HG02678 (cell line): ENCODE measurements at regions not wholly inside any gene's neighbourhood (a gene's known extent, or its start where the extent isn't known, plus 50 kb on each side); places are given as distances from the start of the nearest gene placed in this dataset.
"Not testable (repeated sequence)": the region's sequence is repeated elsewhere in the genome, so short reads cannot be mapped to it uniquely, and the experiment has no call there.

Experiments
- ATAC-seq: cut with Tn5 transposase; IDR thresholded peaks from one replicate; pipeline ENCODE4 v1.9.1; 2021; ENCODE audit warnings: mild to moderate bottlenecking, moderate library complexity; ENCODE audit not compliant: unreplicated experiment

DNA sequence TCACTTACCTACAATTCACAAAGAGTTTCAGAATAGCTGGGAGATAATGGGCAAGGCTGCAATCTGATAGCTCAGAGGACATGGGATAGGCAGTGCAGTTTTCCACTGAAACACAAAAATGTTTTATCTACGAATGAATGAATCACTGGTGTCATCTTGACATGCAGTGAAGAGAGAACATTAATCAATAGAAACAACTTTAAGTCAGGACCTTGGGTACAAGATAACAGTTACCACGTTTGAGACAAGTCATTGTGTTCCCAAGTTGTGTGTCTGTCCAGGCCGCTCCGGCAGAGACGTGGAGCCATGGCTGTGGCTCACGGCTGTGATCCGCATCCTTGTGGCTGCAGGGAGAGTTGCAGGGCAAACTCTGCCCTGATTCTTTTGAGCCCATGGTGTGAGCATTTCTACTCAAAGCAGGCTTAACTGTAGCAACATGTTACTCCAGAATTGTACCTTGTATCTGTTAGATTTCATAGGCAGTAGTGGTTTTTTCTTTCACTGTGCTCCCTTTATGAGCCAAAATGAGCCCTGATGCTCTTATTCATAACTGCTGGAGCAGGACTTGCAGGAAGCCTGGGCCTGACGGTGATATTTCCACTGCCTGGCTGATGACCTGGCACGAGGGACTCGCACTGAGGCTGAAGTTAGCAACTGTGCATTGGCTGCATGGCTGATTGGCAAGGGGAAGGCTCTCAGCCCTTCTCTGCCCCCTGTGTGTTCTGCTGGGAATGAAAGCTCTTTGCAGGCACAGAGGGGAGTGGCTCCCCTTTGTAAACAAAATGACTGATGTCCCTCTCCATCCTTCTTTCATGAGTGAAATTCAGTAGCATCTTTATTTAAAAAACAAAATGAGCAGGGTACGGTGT is 465.2 kb downstream of the AJAP1 start:
- no peak for ATAC-seq

DNA sequence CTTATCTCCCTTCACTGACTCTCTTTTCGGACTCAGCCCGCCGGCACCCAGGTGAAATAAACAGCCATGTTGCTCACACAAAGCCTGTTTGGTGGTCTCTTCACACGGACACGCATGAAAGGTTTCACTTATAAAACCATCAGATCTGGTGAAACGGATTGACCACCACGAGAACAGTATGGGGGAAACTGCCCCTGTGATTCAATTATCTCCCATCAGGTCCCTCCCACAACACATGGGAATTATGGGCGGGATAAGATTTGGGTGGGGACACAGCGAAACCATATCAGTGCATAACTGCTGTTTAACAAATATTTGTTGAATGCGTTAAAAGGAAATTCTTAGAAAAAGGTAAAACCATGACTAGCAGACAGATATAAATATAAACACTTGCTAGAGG is 464.4 kb downstream of the AJAP1 start:
- ATAC-seq: not testable (repeated sequence)

DNA sequence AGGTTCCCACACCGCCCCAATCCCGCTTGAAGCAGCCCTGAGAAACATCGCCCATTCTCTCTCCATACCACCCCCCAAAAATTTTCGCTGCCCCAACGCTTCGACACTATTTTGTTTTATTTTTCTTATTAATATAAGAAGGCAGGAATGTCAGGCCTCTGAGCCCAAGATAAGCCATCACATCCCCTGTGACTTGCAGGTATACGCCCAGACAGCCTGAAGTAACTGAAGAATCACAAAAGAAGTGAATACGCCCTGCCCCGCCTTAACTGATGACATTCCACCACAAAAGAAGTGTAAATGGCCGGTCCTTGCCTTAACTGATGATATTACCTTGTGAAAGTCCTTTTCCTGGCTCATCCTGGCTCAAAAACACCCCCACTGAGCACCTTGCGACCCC is 463.9 kb downstream of the AJAP1 start:
- not testable (repeated sequence) for ATAC-seq

DNA sequence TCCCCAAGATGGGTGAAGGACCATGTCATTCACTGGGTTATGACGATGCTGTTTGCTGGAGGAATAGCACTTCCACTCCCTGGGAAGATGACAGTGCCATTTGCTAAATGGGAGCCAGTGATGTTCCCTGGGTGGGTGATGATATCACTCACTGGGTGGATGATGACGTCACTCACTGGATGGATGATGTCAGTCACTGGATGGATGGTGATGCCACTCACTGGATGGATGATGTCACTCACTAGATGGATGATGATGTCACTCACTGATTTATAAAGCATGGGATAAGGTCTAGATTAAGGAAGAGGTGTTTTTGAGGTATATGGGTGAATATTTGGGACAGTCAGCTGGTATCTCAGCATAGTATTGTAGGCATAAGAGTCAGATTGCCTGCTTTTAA is 457.2 kb downstream of the AJAP1 start:
- ATAC-seq: no peak

DNA sequence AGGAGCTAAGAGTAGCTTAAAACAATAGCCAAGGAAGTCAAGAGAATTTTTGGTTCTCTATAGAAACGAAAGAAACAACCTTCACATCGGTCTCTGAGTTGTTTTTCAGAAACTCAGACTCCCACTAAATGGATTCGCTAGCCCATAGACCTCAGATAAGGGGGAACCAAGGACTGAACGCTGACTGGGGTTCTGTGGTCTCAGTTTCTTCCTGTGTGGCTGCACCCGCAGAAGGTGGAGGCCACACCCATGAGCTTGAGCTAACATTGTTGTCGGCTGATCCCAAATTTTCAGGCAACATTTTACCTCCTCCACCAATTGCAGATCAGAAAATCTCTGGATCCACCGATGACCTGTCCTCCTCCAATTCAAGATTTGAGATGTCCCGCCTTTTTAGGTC is 456.1 kb downstream of the AJAP1 start:
- no peak for ATAC-seq

DNA sequence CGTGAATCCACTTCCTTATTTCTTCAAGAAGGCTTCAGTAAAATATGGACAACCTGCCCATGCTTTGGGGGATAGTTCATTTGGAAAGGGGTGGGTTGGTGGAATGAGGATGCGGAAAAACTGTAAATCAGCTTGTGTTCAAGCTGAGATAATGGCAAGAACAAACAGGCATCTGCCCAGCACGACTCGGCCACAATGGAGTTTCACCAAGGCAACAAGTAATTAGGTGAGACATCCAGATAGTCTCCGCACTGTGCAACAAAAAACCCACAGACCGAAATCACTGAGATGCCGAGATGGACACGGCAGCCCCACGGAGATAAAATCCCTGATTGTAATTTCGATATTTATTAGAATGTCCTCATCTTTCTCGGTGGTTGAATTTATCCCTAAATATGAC is 455.2 kb downstream of the AJAP1 start:
- ATAC-seq: no peak

DNA sequence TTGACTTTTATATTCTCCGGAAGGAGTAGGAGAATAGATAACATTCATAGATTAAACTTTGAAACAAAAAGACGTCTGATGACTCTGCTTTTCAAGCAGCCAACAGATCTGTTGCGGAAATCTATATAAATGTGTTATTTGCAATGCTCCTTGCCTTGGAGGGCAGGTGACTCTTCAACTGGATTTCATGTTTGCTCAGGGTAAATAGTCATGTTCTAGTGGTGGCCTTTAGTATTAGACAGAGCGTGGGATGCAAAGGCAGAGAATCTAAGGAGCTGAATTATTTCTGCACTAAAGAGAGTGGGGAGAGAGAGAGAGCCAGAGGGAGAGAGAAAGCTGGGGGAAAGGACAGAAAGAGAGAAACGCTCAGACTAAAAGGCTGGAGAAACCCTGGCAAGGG is 454.3 kb downstream of the AJAP1 start:
- no peak for ATAC-seq

DNA sequence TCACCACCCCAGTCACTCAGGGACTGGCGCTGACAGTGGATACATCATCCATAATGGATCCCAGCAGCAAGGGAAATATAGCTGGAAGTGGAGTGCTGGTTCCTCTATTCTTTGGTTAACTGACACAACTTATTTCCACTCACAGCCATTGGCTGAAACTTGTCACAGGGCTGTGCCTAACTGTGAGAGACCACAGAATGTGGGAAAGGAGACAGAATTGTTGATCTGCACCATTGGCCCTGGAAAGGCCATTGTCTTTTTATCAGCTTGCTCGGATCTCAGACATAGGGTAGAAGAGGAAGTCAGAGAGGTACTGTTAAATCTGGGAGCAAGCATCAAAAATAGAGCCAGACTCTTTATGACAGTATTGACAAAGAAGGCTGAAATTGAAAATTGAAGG is 451.3 kb downstream of the AJAP1 start:
- no peak for ATAC-seq

DNA sequence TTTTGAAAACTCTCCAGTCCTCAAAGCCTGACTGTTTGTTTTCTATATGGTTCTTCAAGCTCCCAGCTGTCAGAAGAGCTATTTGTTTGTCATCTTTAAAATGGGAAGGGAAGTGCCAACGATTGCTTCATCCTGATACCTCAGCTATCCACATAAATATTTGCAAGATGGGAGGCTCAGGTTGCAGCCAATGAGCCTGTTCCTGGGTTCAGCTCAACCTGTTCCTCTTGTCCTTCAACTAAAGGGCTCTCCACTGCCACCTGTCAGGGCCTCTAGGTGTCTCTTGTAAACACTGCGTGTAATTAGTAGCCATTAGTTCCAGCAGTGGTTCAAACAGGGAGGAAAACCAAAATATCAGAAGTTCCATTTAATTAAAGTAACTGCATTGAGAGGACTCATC is 445.1 kb downstream of the AJAP1 start:
- no peak for ATAC-seq

DNA sequence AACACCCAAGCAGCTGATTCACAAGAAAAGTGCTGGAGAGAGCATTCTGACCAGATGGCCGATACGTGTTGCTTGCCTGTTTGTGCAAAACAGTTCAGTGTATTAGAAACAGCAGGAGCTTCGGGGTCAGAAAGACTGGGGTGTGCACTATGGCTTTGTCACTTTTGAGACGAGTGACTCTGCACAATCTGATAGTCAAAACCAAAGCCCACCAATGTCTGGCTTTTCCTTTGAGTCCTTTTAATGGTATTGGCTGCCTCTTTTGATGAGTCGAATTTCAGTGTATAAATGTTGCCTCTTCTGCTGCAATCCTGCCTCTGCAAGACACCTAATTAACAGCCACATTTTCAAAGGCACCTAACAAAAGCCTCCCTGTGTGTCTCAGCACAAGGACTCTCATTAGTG is 444.6 kb downstream of the AJAP1 start:
- ATAC-seq: no peak

DNA sequence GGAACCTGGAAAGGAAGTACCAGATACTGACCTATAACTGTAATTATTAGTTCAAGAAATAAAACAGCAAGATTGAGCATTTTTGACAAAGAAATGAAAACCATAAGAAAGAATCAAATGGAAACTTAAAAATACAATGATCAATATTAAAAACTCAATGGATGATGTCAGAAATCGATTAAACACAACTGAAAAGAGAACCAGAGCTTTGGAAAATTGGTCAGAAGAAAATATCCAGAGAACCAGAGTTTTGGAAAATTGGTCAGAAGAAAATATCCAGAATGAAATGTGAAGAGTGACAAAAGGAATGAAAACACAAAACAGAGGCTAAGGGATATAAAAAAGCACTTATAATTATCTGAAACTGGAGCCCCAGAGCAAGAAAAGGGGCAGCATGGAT is 438.6 kb downstream of the AJAP1 start:
- no peak for ATAC-seq

DNA sequence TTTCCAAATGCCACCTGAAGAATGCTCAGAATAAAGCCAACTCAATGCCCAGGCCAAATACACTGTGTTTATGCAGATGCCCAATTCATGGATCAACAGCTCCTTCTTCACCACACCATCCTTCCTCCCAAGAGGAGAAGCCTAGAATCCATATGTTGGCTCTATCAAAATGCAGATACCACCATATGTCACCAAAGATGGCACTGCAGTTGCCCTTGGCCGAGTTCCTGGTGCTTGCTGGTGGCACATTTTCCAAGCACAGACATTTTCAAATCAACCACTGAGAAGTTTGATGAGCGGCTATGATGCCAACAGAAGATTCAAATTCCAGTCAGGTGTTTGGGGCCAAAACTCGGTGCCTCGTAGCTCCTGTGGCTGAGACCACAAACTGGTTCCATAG is 430.3 kb downstream of the AJAP1 start:
- ATAC-seq: no peak

DNA sequence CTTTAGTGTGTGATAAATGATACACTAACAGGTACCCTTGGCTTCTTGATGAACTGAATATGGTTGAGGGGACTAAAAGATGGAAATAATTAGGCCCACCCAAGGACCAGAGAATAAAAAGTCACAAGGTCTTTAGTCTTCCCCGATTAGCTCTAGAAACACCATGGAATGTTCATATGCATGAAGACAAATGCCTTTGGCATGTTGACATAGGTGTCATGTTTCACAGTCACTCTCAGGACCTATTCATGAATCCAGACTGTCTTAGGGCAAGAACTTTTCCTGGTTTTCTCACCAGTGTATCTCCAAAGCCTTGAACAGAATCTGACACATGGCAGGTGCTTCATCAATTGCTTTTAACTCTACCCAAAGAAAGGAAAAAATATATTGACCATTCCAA is 412.8 kb downstream of the AJAP1 start:
- ATAC-seq: no peak

DNA sequence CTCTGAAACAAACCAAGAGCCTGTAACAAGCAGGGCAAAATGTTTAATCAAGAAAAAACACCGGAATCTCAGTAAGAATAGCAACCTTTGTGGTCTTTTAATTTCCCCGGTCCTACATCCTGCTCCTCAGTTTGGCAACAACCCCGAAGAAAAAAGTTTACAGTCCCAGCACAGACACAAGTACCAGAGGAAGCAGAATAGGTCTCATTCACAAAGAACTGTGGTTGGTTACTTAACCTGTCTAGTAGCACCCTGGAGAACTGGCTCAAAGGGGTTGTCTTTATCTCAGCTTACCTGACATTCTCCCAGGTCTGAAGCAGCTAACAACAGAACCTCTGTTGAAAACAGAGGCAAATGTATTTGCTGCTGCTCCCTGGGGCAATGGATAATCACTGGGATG is 399.3 kb downstream of the AJAP1 start:
- no peak for ATAC-seq

DNA sequence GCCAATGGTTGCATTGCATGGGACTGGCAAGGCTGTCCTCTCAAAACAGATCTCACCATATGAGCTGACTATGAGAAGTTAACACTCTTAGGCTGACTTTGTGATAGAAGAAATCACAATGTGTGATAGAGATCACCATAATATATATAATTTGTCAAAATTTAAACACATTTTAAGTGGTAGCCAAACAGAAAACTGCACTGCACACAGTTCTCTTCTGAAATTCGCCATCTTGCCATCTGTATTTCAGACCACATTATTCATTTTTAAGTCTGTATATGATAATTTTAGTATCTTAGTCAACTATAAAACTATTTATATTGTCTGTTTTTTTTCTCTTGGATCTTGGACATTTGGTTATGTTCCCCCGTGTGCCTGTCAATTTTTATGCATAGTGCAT is 374.7 kb downstream of the AJAP1 start:
- no peak for ATAC-seq

DNA sequence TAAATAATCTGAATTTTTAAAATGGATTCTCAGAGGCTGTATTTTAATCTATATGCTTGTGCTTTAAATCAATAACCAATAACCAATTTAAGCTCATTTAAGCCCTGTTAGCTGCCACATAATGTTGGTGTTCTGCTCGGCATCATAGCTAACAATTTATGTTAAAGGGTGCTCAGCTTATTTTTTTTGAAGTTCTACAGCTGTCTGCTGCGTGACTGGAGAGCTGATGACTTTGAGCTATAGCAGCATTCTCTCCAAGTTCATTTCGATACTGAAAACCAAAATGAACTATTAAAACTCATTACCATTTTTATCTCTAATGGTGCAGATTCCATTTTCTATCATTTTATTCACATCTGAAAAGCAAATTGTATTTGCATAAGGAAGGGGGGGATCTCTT is 357.8 kb downstream of the AJAP1 start:
- no peak for ATAC-seq

DNA sequence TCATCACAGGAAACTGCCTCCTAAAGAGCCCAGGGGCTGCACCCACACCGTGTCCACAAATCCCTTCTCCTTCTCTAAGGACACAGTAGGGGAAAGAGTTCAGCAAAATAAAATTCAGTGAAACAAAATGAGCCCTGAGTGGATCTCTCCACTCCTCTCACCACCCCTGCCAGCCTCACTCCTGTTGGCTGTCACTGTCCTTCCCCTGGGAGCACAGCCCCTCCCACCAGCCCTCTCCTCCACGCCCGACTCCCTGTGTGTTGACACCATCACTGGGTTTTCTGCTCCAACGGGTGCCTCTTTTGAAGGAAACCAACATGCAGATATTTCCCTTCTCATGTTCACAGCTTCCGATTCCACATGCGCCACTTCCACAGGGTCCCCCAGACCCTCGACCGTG is 356.2 kb downstream of the AJAP1 start:
- no peak for ATAC-seq

DNA sequence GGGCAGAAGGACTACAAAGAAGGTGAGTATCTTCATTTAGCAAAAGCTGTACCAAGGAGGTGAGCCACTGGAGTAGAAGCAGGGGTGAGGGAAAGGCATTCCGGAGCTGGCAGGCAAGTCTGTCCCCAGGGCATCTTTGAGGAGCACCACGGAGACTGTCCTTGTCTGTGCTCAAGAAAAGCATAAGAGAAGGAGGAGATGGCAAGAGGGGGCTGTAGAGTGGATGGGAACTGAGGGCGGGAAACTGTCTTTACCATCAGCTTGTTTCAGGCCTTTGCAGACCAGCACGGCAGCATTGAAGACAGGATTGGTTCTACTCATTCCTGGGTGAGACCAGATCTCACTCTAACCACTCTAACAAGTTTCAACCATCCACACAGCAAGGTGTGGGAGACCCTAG is 355.8 kb downstream of the AJAP1 start:
- ATAC-seq: no peak

DNA sequence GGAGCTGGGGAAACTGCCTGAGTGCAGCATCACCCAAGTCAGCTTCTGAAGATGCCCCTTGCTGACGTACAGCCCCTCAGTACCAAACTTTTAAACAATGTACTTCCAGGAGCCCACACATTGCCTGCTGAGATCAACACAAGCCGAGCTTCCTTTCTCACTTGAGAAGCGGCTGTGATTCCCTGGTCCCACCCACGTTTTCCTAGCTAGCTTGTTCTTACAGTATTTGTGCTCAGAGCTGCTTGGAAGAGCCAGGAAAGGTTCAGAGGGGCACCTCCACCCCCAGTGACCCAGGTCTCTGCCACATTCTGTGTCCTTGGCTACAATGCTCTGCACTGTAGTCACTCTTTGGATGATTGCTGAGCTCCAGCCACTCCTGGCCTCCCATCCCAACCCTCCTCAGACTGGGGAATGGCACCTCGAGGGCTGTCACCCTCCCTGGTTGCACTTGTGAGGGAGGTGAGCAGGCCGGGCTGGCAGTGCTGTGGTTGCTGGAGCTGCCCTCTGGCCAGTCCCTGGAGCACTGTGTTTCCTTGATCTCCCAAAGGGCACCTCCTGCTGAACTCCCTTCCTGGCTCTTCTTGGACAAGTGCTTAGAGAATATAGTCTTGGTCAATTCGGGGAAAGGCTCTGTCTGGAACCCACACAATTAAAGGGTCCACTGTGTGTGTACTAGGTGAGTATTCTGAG is 355.1 kb downstream of the AJAP1 start:
- no peak for ATAC-seq

DNA sequence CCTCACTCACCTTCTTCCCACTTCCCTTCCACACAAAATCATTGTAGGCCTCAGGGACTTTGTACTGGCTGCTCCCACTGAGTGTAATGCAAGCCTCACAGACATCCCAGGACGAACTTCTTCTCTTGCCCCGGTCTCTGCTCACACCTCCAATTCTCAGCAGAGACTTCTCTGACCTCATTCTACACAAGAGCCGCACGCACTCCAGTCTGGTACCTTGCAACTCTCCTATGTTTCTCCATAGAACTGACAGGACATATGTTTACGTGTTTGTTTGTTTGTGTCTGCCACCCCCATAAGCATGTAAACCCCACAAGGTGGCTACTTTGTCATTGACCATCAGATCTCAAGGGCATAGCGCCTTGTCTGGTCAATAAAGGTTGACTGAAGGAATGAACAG is 350.8 kb downstream of the AJAP1 start:
- no peak for ATAC-seq

DNA sequence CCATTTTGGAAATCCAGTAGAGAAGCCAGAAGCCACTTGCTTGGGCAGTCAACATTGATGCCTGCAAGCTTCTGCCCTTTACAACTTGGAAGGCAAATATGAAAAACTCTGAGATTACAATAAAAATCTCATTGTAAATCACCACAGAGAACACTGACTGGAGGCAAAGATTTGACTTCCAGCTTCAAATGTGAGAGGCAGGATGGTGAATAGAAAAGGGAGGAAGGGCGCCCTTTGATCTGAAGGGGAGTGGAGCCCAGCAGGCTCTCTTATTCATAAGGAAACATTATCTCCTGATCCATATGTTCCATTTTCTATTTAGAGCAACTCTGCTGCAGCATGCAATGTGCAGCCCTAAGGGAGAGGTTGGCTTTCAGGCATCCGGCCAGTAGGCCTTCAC is 348.3 kb downstream of the AJAP1 start:
- no peak for ATAC-seq

DNA sequence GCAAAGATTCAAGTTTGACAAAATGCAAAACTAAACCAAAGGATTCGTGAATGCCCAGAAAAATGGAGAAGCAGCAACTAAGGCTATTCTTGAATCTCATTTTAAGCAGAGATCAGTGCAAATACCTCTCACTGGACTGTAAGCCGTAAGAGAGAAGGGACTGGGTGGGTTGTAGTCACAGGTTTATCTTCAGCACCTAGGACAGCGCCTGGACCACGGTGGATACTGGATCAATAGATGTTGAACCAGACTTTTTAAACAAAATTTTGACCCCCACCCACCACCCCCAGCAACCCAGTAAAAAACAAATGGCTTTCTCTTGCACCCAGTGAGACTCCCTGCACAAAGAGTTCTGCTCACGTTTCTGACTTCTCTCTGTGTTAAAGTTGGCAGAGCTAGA is 347.1 kb downstream of the AJAP1 start:
- ATAC-seq: no peak

DNA sequence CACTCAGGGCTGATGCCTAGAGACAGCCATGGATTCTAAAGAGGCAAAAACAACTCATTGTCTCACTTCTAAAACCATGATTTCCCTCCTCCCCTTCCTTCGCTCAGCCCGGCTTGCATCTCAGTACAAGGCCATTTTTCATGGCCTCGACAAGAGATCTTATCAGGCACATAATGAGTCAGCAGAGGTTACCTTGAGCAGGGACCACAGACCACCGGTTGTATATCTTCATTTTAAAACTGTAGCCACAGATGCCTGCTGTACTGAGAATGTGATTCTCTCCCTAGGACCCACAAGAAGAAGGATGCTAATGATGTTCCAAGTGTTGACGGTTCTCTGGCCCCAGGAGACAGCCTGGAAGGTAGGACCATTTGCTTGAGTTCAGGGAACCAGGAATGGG is 331.9 kb downstream of the AJAP1 start:
- no peak for ATAC-seq
